ENCODE measurements at regions not wholly inside any gene's neighbourhood (a gene's known extent, or its start where the extent isn't known, plus 50 kb on each side); places are given as distances from the start of the nearest gene placed in this dataset.

DNA sequence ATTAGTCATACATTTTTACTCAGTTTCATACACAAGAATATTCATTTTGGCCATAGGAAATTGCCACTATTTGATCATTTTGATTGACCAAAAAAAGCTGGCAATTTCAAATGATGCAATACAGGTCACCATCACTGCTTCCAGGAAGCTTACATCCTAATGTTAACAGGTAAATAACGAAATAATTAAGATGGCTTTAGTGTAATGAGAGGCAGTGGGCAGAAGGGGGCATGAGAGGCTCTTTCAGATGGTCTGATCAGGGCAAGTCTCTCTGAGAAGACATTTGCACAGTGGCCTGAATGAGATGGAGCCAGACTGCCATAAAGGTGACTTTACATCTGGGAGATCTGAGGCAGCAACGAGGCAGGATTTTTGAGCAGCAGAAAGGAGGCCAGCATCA, 170.7 kb downstream of the SLIT2 start:
- peak; percentile 63 to 76 for DNase-seq (ENCODE audit: low read depth in 1 of 2, low spot score in 1 of 2)
- Histone ChIP-seq H3K27me3 (no peaks in the 10 kb centered on the region), H3K4me1 (ENCODE audit: low read depth) (no peaks in the 10 kb centered on the region), H3K4me3 (no peak overlapping the region), H3K36me3 (no peaks in the 10 kb centered on the region), H3K9me3 (ENCODE audit: low read depth) (no peaks in the 10 kb centered on the region), H3K27ac (no peak overlapping the region)
- TF ChIP-seq, protein P1, sequence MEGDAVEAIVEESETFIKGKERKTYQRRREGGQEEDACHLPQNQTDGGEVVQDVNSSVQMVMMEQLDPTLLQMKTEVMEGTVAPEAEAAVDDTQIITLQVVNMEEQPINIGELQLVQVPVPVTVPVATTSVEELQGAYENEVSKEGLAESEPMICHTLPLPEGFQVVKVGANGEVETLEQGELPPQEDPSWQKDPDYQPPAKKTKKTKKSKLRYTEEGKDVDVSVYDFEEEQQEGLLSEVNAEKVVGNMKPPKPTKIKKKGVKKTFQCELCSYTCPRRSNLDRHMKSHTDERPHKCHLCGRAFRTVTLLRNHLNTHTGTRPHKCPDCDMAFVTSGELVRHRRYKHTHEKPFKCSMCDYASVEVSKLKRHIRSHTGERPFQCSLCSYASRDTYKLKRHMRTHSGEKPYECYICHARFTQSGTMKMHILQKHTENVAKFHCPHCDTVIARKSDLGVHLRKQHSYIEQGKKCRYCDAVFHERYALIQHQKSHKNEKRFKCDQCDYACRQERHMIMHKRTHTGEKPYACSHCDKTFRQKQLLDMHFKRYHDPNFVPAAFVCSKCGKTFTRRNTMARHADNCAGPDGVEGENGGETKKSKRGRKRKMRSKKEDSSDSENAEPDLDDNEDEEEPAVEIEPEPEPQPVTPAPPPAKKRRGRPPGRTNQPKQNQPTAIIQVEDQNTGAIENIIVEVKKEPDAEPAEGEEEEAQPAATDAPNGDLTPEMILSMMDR (IDR thresholded peaks at IDR 0.05; ENCODE audit: low read depth, low read length): peak; percentile 57

DNA sequence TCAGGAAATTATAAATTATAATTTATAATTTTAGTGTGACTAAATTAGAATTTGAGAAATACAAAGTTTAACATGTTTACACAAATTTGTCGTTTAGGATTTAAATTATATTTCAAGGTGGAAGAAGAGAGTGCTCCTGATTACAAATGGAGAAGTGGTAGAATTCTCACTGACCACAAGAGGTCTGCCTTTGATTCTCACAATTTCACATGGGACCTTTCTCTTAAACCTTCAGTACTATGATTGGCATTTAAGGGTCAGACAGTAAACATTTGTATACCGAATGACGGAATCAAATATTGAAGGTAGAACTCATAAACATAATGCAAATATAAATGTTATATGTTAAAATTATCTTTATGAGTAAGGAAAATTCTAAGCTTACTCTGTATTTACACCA, 171.7 kb downstream of the SLIT2 start:
- TF ChIP-seq, protein P1 (IDR thresholded peaks at IDR 0.05; ENCODE audit: low read depth, low read length): no peak
- no peaks in the 10 kb centered on the region for H3K36me3 ChIP-seq
- no peaks in the 10 kb centered on the region for H3K4me1 ChIP-seq (ENCODE audit: low read depth)
- no peaks in the 10 kb centered on the region for H3K27me3 ChIP-seq
- no peak overlapping the region for H3K4me3 ChIP-seq
- no peak for DNase-seq (ENCODE audit: low read depth in 1 of 2, low spot score in 1 of 2)
- H3K27ac ChIP-seq: no peak overlapping the region
- H3K9me3 ChIP-seq (ENCODE audit: low read depth): no peaks in the 10 kb centered on the region

DNA sequence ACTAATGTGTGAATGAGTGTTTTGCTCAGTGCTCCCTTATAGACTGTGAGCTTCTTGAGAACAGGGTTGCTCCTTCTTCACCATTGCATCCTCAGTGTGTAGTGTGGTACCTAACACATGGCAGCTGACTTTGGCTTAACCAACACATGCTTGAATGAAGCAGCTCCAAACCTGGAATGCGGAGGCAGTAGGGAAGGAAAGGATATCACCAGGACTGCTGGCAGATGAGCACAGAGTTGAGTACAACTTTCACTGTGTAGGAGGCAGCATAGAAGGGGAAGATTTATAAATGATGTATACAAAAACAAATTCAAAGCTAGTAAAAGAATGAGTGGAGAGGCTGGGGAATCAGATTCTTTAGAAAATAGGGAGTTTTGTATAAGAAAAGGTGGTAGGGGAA, 174.3 kb downstream of the SLIT2 start:
- no peaks in the 10 kb centered on the region for H3K27me3 ChIP-seq
- TF ChIP-seq, protein P1 (IDR thresholded peaks at IDR 0.05; ENCODE audit: low read depth, low read length): no peak
- peaks cover 10% of the 10 kb centered on the region for H3K4me1 ChIP-seq (ENCODE audit: low read depth)
- no peaks in the 10 kb centered on the region for H3K9me3 ChIP-seq (ENCODE audit: low read depth)
- H3K27ac ChIP-seq: no peak overlapping the region
- no peaks in the 10 kb centered on the region for H3K36me3 ChIP-seq
- no peak overlapping the region for H3K4me3 ChIP-seq
- DNase-seq (ENCODE audit: low read depth in 1 of 2, low spot score in 1 of 2): no peak

- Histone ChIP-seq H3K9me3 (ENCODE audit: low read depth) (no peaks in the 10 kb centered on the region), H3K27ac (no peak overlapping the region), H3K27me3 (no peaks in the 10 kb centered on the region), H3K4me1 (ENCODE audit: low read depth) (peaks cover 28% of the 10 kb centered on the region), H3K4me3 (no peak overlapping the region), H3K36me3 (no peaks in the 10 kb centered on the region)
- TF ChIP-seq, protein P1 (IDR thresholded peaks at IDR 0.05; ENCODE audit: low read depth, low read length): peak; percentile 29
- peak; percentile 24 to 47 for DNase-seq (ENCODE audit: low read depth in 1 of 2, low spot score in 1 of 2)
These were observed 176.9 kb downstream of the SLIT2 start for GRCh38 chr4:20428436-20429160.

- H3K4me3 ChIP-seq: no peak overlapping the region
- H3K36me3 ChIP-seq: no peaks in the 10 kb centered on the region
- TF ChIP-seq, protein P1 (IDR thresholded peaks at IDR 0.05; ENCODE audit: low read depth, low read length): no peak
- H3K4me1 ChIP-seq (ENCODE audit: low read depth): peaks cover 28% of the 10 kb centered on the region
- no peaks in the 10 kb centered on the region for H3K27me3 ChIP-seq
- no peaks in the 10 kb centered on the region for H3K9me3 ChIP-seq (ENCODE audit: low read depth)
- no peak overlapping the region for H3K27ac ChIP-seq
- peak in 1 of 2 donors; percentile 36 for DNase-seq (ENCODE audit: low read depth in 1 of 2, low spot score in 1 of 2)
These were observed 178.7 kb downstream of the SLIT2 start for GRCh38 chr4:20430259-20430941.
